ENCODE measurements at regions not wholly inside any gene's neighbourhood (a gene's known extent, or its start where the extent isn't known, plus 50 kb on each side); places are given as distances from the start of the nearest gene placed in this dataset.

- Histone ChIP-seq H3K36me3 (ENCODE audit: control insufficient read depth in 2 of 3, insufficient read depth in 3 of 3, low read length in 3 of 3) (no peaks in the 10 kb centered on the region), H3K9ac (ENCODE audit: low read length in 3 of 3) (no peak overlapping the region), H3K4me1 (ENCODE audit: control insufficient read depth in 2 of 3, insufficient read depth in 2 of 3, low read depth in 1 of 3, low read length in 3 of 3) (no peaks in the 10 kb centered on the region), H3K9me3 (ENCODE audit: control insufficient read depth in 2 of 3, insufficient read depth in 1 of 3, low read length in 3 of 3) (no peaks in the 10 kb centered on the region), H3K27ac (ENCODE audit: low read depth in 2 of 2, low read length in 2 of 2) (no peak overlapping the region), H3K4me3 (ENCODE audit: low read length in 3 of 3) (no peak overlapping the region), H3K27me3 (ENCODE audit: control insufficient read depth, insufficient read depth, low read length) (no peaks in the 10 kb centered on the region)
- FAIRE-seq (no peak), DNase-seq (peak in 3 of 5 donors; percentile 16 to 58 (median 51))
- intact Hi-C loops (cut with DNase I): no loop called here
- TF ChIP-seq, protein P1, sequence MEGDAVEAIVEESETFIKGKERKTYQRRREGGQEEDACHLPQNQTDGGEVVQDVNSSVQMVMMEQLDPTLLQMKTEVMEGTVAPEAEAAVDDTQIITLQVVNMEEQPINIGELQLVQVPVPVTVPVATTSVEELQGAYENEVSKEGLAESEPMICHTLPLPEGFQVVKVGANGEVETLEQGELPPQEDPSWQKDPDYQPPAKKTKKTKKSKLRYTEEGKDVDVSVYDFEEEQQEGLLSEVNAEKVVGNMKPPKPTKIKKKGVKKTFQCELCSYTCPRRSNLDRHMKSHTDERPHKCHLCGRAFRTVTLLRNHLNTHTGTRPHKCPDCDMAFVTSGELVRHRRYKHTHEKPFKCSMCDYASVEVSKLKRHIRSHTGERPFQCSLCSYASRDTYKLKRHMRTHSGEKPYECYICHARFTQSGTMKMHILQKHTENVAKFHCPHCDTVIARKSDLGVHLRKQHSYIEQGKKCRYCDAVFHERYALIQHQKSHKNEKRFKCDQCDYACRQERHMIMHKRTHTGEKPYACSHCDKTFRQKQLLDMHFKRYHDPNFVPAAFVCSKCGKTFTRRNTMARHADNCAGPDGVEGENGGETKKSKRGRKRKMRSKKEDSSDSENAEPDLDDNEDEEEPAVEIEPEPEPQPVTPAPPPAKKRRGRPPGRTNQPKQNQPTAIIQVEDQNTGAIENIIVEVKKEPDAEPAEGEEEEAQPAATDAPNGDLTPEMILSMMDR (IDR thresholded peaks at IDR 0.05; ENCODE audit: borderline replicate concordance, extremely low read depth, insufficient read depth): no peak
Observed at GRCh38 chr15:46456456-46456855, 821.6 kb downstream of the SQOR start.

GRCh38 chr15:46460431-46461094 lies 825.7 kb downstream of the SQOR start:
- DNase-seq: no peak
- no peaks in the 10 kb centered on the region for H3K9me3 ChIP-seq (ENCODE audit: control insufficient read depth in 2 of 3, insufficient read depth in 1 of 3, low read length in 3 of 3)
- H3K36me3 ChIP-seq (ENCODE audit: control insufficient read depth in 2 of 3, insufficient read depth in 3 of 3, low read length in 3 of 3): no peaks in the 10 kb centered on the region
- TF ChIP-seq, protein P1 (IDR thresholded peaks at IDR 0.05; ENCODE audit: borderline replicate concordance, extremely low read depth, insufficient read depth): no peak
- no peak overlapping the region for H3K4me3 ChIP-seq (ENCODE audit: low read length in 3 of 3)
- H3K27ac ChIP-seq (ENCODE audit: low read depth in 2 of 2, low read length in 2 of 2): no peak overlapping the region
- H3K27me3 ChIP-seq (ENCODE audit: control insufficient read depth, insufficient read depth, low read length): no peaks in the 10 kb centered on the region
- H3K4me1 ChIP-seq (ENCODE audit: control insufficient read depth in 2 of 3, insufficient read depth in 2 of 3, low read depth in 1 of 3, low read length in 3 of 3): no peaks in the 10 kb centered on the region
- no peak overlapping the region for H3K9ac ChIP-seq (ENCODE audit: low read length in 3 of 3)
- FAIRE-seq: no peak
- intact Hi-C loops (cut with DNase I): no loop called here

DNA sequence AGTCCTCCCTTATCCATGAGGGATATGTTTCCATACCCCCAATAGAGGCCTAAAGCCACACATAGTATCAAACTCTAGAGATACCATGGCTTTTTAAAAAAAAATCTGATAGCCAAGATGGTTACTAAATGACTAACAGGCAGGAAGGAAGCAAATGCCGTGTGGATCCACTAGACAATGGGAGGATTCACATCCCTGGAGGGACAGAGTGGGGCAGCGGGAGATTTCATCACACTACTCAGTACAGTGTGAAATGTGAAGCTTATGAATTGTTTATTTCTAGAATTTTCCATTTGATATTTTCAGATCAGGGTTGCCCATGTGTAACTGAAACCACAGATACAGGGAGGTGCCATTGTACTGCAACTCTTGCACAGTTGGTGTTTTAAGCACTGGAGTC lies 826.6 kb downstream of the SQOR start:
- H3K9ac ChIP-seq (ENCODE audit: low read length in 3 of 3): no peak overlapping the region
- no peak for DNase-seq
- intact Hi-C loops (cut with DNase I): no loop called here
- no peaks in the 10 kb centered on the region for H3K4me1 ChIP-seq (ENCODE audit: control insufficient read depth in 2 of 3, insufficient read depth in 2 of 3, low read depth in 1 of 3, low read length in 3 of 3)
- TF ChIP-seq, protein P1 (IDR thresholded peaks at IDR 0.05; ENCODE audit: borderline replicate concordance, extremely low read depth, insufficient read depth): no peak
- H3K36me3 ChIP-seq (ENCODE audit: control insufficient read depth in 2 of 3, insufficient read depth in 3 of 3, low read length in 3 of 3): no peaks in the 10 kb centered on the region
- no peaks in the 10 kb centered on the region for H3K27me3 ChIP-seq (ENCODE audit: control insufficient read depth, insufficient read depth, low read length)
- no peaks in the 10 kb centered on the region for H3K9me3 ChIP-seq (ENCODE audit: control insufficient read depth in 2 of 3, insufficient read depth in 1 of 3, low read length in 3 of 3)
- no peak overlapping the region for H3K27ac ChIP-seq (ENCODE audit: low read depth in 2 of 2, low read length in 2 of 2)
- no peak for FAIRE-seq
- no peak overlapping the region for H3K4me3 ChIP-seq (ENCODE audit: low read length in 3 of 3)

- no peak for FAIRE-seq
- no peaks in the 10 kb centered on the region for H3K4me1 ChIP-seq (ENCODE audit: control insufficient read depth in 2 of 3, insufficient read depth in 2 of 3, low read depth in 1 of 3, low read length in 3 of 3)
- DNase-seq: no peak
- H3K27me3 ChIP-seq (ENCODE audit: control insufficient read depth, insufficient read depth, low read length): no peaks in the 10 kb centered on the region
- no peak overlapping the region for H3K9ac ChIP-seq (ENCODE audit: low read length in 3 of 3)
- TF ChIP-seq, protein P1 (IDR thresholded peaks at IDR 0.05; ENCODE audit: borderline replicate concordance, extremely low read depth, insufficient read depth): no peak
- no peaks in the 10 kb centered on the region for H3K9me3 ChIP-seq (ENCODE audit: control insufficient read depth in 2 of 3, insufficient read depth in 1 of 3, low read length in 3 of 3)
- H3K27ac ChIP-seq (ENCODE audit: low read depth in 2 of 2, low read length in 2 of 2): no peak overlapping the region
- H3K36me3 ChIP-seq (ENCODE audit: control insufficient read depth in 2 of 3, insufficient read depth in 3 of 3, low read length in 3 of 3): no peaks in the 10 kb centered on the region
- no peak overlapping the region for H3K4me3 ChIP-seq (ENCODE audit: low read length in 3 of 3)
- intact Hi-C loops (cut with DNase I): no loop called here
Observed at GRCh38 chr15:46467041-46467440, 832.2 kb downstream of the SQOR start.
